Kidney (tissue), 13 donors: ENCODE measurements at regions not wholly inside any gene's neighbourhood (a gene's known extent, or its start where the extent isn't known, plus 50 kb on each side); places are given as distances from the start of the nearest gene placed in this dataset.
A peak's percentile ranks its signal among the peaks of the same experiment; 100 is the strongest.
"Not testable (repeated sequence)": the region's sequence is repeated elsewhere in the genome, so short reads cannot be mapped to it uniquely, and the experiment has no call there.

Experiments used
- DNase-seq, 5 donors: peaks; one replicate each; pipeline ENCODE4 v3.0.0-alpha.2; 2013 to 2020
- FAIRE-seq: peaks from 2 replicates; lab custom pipeline; 2012; peaks lifted over from hg19 to GRCh38; lab: Jason Lieb, UNC
- H3K27ac ChIP-seq, 2 donors: one replicate each; pipeline ENCODE4 v1.7.0; 2013; ENCODE audit warnings: low read depth in 2 of 2, low read length in 2 of 2, inconsistent platforms in 1 of 2
- H3K27me3 ChIP-seq: one replicate; pipeline ENCODE4 v1.7.1; 2013; ENCODE audit warnings: low read length, inconsistent platforms; ENCODE audit not compliant: control insufficient read depth, insufficient read depth
- H3K36me3 ChIP-seq, 3 donors: one replicate each; pipeline versions ENCODE4 v1.7.0 to v1.7.1; 2013; ENCODE audit warnings: low read length in 3 of 3, control low read depth in 1 of 3, inconsistent platforms in 1 of 3; ENCODE audit not compliant: insufficient read depth in 3 of 3, control insufficient read depth in 2 of 3
- H3K4me1 ChIP-seq, 3 donors: one replicate each; pipeline versions ENCODE4 v1.7.0 to v1.7.1; 2013; ENCODE audit warnings: low read length in 3 of 3, inconsistent platforms in 1 of 3, low read depth in 1 of 3; ENCODE audit not compliant: control insufficient read depth in 2 of 3, insufficient read depth in 2 of 3
- H3K4me3 ChIP-seq, 3 donors: one replicate each; pipeline versions ENCODE4 v1.7.0 to v1.8.1; 2013; ENCODE audit warnings: low read length in 3 of 3, control low read depth in 1 of 3, inconsistent platforms in 1 of 3
- H3K9ac ChIP-seq, 3 donors: one replicate each; pipeline versions ENCODE4 v1.7.0 to v1.7.1; 2013; ENCODE audit warnings: low read length in 3 of 3, control low read depth in 1 of 3, inconsistent platforms in 1 of 3
- H3K9me3 ChIP-seq, 3 donors: one replicate each; pipeline versions ENCODE4 v1.7.0 to v1.7.1; 2013; ENCODE audit warnings: low read length in 3 of 3, control low read depth in 1 of 3, inconsistent platforms in 1 of 3; ENCODE audit not compliant: control insufficient read depth in 2 of 3, insufficient read depth in 1 of 3
- intact Hi-C: fragments of 100-400 bp; cut with DNase I; formaldehyde crosslinking; loops from one replicate; pipeline ENCODE4 v1.11.1; 2022
- TF ChIP-seq, protein P1 (sequence below): IDR thresholded peaks from 3 replicates; pipeline ENCODE4 v1.5.1; 2012; ENCODE audit warnings: mild to moderate bottlenecking, moderate library complexity, borderline replicate concordance; ENCODE audit not compliant: insufficient read depth; ENCODE audit errors: extremely low read depth
- donor health status: control.
- donor health status: control.
- donor health status: control.
- donor health status: control.
- donor health status: control.
- donor health status: DM: yes; HTN: yes; CAD: no.
- donor health status: Normal renal cell carcinoma (clear cell type).

DNA sequence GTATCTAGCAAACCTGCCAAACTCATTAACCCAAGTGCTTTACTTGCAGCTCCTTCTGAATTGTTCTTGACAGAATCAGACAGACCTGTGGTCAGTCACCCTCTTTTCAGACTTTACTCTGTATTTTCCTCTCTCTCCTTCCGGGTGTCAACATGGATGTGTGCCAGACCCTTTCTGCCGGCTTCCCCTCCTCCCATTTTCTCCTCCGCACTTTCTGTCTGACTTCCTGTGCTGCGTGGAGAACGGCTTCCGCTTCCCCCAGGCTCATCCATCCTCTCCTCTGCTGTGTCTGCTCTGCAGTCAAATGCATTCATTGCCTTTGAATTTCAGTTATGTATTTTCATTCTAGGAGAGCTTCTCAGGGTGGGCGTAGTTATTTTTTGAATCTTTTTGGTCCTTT, 53.3 kb upstream of the LRPAP1 start:
- H3K4me3 ChIP-seq, H3K9me3 ChIP-seq, H3K27ac ChIP-seq, H3K9ac ChIP-seq, FAIRE-seq, H3K4me1 ChIP-seq, H3K27me3 ChIP-seq, intact Hi-C loops, H3K36me3 ChIP-seq: not testable (repeated sequence)
- DNase-seq = peak in 2 of 5 donors; percentile 18 to 70

GRCh38 chr4:3582091-3582475, 49.9 kb upstream of the LRPAP1 start:
- Histone ChIP-seq H3K4me3 (no peak overlapping the region), H3K27ac (no peak overlapping the region), H3K27me3 (no peaks in the 10 kb centered on the region), H3K36me3 (no peaks in the 10 kb centered on the region), H3K9me3 (no peaks in the 10 kb centered on the region), H3K4me1 (no peaks in the 10 kb centered on the region), H3K9ac (no peak overlapping the region)
- TF ChIP-seq, protein P1, sequence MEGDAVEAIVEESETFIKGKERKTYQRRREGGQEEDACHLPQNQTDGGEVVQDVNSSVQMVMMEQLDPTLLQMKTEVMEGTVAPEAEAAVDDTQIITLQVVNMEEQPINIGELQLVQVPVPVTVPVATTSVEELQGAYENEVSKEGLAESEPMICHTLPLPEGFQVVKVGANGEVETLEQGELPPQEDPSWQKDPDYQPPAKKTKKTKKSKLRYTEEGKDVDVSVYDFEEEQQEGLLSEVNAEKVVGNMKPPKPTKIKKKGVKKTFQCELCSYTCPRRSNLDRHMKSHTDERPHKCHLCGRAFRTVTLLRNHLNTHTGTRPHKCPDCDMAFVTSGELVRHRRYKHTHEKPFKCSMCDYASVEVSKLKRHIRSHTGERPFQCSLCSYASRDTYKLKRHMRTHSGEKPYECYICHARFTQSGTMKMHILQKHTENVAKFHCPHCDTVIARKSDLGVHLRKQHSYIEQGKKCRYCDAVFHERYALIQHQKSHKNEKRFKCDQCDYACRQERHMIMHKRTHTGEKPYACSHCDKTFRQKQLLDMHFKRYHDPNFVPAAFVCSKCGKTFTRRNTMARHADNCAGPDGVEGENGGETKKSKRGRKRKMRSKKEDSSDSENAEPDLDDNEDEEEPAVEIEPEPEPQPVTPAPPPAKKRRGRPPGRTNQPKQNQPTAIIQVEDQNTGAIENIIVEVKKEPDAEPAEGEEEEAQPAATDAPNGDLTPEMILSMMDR = no peak
- intact Hi-C loops = no loop called here
- FAIRE-seq (no peak), DNase-seq (no peak)
